Psoas muscle (tissue), 7 donors: ENCODE measurements at regions not wholly inside any gene's neighbourhood (a gene's known extent, or its start where the extent isn't known, plus 50 kb on each side); places are given as distances from the start of the nearest gene placed in this dataset.

Source experiments
- ATAC-seq, 4 donors: fragments of 200-7000 bp; cut with Tn5 transposase; one replicate each; pipeline ENCODE4 v1.9.1; 2020; ENCODE audit warnings: moderate library complexity in 3 of 4, mild to moderate bottlenecking in 2 of 4
- DNase-seq, 2 donors: peaks; one replicate each; pipeline ENCODE4 v3.0.0-alpha.2; 2020
- H3K27ac ChIP-seq: fragments of 200-600 bp; one replicate; pipeline ENCODE4 v1.8.0; 2022
- H3K27me3 ChIP-seq, 3 donors: fragments of 200-600 bp in 1 of 3; one replicate each; pipeline versions ENCODE4 v1.6.1 to v1.8.0; 2013 to 2022; ENCODE audit warnings: low read length in 2 of 3, mild to moderate bottlenecking in 2 of 3, moderate library complexity in 1 of 3; ENCODE audit not compliant: insufficient read depth in 3 of 3
- H3K36me3 ChIP-seq, 2 donors: fragments of 200-600 bp in 1 of 2; one replicate each; pipeline versions ENCODE4 v1.6.1 to v1.8.0; 2013 to 2022; ENCODE audit warnings: low read depth in 1 of 2, mild to moderate bottlenecking in 1 of 2, moderate library complexity in 1 of 2; ENCODE audit not compliant: insufficient read depth in 1 of 2
- H3K4me1 ChIP-seq: fragments of 200-600 bp; one replicate; pipeline ENCODE4 v1.8.0; 2022
- H3K4me3 ChIP-seq: fragments of 200-600 bp; one replicate; pipeline ENCODE4 v1.8.0; 2022; ENCODE audit warnings: mild to moderate bottlenecking
- H3K9me3 ChIP-seq: fragments of 200-600 bp; one replicate; pipeline ENCODE4 v1.8.0; 2022
- WGBS, 3 donors: extraction: QIAGEN DNeasy Blood & Tissue Kit; methylation state at CpG; one replicate each; pipeline versions ENCODE4 v1.1.6 to v1.1.7; 2013; 5-methylcytosine and 5-hydroxymethylcytosine counted together
- intact Hi-C, 2 donors: fragments of 100-400 bp; cut with DNase I; formaldehyde crosslinking; loops; one replicate each; pipeline versions ENCODE4 v1.11.0 to v1.14.2; 2022
- TF ChIP-seq, protein P1 (sequence below): fragments of 200-600 bp; IDR thresholded peaks from one replicate; pipeline ENCODE4 v1.8.0; 2022; ENCODE audit warnings: antibody characterized with exemption
- donor health status: healthy with polysubstance abuse.
- donor health status: DM: no; HTN: no; CAD: no; lungs with moderate emphysema.
- donor health status: Bipolar disorder and iron deficiency.
- donor health status: healthy.
- donor health status: DM: yes; HTN: yes; CAD: no.
- donor health status: DM: no; HTN: no; CAD: no.
- donor health status: DM: yes; HTN: yes; CAD: no.

DNA sequence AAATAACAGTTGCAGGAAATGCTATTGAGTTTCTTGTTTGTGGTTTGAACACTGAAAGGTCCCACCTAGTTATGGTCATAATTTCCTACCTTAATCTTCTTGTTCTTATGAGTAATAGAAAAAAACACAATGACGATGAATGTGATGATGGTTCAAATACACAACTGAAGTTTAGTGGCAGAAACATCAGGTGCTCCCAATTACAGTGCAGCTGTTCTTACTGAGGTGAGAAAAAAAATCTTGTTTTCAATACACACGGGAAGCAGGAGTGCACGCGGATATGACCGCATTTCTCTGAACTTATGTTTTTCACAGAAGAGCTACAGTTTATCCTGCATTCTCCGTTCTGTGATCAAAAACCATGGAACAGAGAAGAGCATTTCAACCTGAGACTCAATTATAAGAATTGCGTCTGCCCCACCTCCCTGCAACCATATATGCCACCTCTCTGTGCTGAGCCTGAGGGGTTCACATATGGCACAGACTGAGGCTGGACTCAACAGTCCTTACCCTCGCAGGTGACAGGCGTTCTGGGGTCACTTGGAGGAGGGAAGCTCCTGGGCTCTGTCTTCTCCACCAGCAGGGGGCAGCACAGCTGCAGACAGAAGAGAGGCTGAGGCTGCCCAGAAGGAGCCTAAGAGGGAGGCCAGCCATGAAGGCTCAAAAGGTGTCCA, 99.7 kb upstream of the IGLL5 start:
- no peak overlapping the region for H3K27ac ChIP-seq
- TF ChIP-seq, protein P1, sequence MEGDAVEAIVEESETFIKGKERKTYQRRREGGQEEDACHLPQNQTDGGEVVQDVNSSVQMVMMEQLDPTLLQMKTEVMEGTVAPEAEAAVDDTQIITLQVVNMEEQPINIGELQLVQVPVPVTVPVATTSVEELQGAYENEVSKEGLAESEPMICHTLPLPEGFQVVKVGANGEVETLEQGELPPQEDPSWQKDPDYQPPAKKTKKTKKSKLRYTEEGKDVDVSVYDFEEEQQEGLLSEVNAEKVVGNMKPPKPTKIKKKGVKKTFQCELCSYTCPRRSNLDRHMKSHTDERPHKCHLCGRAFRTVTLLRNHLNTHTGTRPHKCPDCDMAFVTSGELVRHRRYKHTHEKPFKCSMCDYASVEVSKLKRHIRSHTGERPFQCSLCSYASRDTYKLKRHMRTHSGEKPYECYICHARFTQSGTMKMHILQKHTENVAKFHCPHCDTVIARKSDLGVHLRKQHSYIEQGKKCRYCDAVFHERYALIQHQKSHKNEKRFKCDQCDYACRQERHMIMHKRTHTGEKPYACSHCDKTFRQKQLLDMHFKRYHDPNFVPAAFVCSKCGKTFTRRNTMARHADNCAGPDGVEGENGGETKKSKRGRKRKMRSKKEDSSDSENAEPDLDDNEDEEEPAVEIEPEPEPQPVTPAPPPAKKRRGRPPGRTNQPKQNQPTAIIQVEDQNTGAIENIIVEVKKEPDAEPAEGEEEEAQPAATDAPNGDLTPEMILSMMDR, result peak; percentile 49
- H3K4me3 ChIP-seq, result no peak overlapping the region
- intact Hi-C loops, result no loop called here
- peaks cover 0 to 4% (median 1%) of the 10 kb centered on the region in 3 donors for H3K27me3 ChIP-seq
- no peaks in the 10 kb centered on the region for H3K9me3 ChIP-seq
- no peaks in the 10 kb centered on the region for H3K4me1 ChIP-seq
- H3K36me3 ChIP-seq, result no peaks in the 10 kb centered on the region
- 58 to 66% (median 60%) methylated on average over 9 of the region's 9 CpGs for WGBS, 3 donors
- ATAC-seq (peak in 1 of 4 donors; percentile 46), DNase-seq (peak; percentile 41 to 66)

DNA sequence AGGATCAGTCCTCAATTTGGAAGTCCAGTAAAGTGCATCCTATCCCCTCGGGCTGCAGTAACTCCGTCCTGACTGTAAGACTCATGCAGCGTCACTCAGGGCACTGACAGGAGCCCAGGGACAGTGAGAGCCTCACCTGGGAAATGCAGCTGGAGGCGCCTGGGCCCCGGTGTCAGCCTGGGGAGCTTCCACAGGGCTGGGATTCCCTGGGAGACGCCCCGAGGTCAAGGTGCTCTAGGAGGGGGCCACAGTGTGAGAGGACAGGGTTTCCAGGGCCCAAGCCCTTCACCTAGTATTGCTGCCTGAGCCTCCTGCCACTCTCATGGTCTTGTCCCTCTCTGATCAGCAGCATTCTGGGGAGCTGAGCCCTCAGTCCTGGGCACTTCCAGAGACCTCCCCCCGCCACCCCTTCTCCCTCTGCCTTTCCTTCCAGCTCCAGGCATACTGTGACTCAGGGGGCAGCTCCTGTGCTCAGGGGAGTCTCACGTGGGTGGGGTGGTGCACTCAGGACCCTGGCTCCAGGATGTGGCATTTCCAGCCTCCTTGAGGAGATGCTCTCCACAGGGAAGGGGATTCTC, 99.1 kb upstream of the IGLL5 start:
- H3K27me3 ChIP-seq, result peaks cover 0 to 2% (median 1%) of the 10 kb centered on the region in 3 donors
- H3K4me3 ChIP-seq, result no peak overlapping the region
- intact Hi-C loops, result no loop called here
- TF ChIP-seq, protein P1, result no peak
- H3K27ac ChIP-seq, result no peak overlapping the region
- WGBS, 3 donors, result 70 to 77% (median 74%) methylated on average over 9 of the region's 9 CpGs
- H3K4me1 ChIP-seq, result no peaks in the 10 kb centered on the region
- H3K36me3 ChIP-seq, result no peaks in the 10 kb centered on the region
- ATAC-seq, result no peak
- H3K9me3 ChIP-seq, result no peaks in the 10 kb centered on the region
- DNase-seq, result no peak

DNA sequence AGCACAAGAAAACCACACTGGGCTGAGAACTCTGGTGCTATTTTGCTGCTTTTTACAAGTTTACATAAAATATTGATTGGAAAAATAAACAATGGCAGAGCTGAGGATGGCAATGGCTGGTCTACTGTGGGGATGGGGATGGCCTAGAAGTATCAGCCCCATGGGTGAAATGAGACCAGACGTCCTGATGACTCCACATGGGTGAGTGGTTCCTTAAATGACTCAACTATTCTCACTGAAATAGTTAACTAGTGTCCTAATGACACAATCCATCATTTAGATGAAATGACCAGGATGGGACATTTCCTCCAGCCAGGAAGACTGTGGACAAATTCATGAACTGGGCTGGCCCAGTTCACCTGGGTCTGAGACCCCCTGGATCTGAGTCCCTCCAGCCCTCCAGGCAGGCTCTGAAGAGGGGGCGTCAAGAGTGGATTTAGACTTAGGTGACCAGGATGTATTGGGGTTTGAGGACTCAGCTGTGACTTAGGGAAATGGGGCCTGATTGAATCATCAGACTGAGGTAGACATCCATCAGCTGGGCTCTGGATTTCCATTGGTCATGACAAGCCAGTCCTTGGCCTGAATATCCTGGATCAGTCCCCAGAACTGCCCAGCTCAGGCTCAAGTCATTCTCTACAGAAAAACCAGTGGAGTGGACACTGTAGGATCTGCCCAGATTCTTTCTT, 98.2 kb upstream of the IGLL5 start:
- TF ChIP-seq, protein P1, result no peak
- Histone ChIP-seq H3K36me3 (no peaks in the 10 kb centered on the region), H3K27me3 (peaks cover 0 to 1% (median 0%) of the 10 kb centered on the region in 3 donors), H3K9me3 (no peaks in the 10 kb centered on the region), H3K27ac (no peak overlapping the region), H3K4me3 (no peak overlapping the region), H3K4me1 (no peaks in the 10 kb centered on the region)
- no peak for DNase-seq
- no peak for ATAC-seq
- intact Hi-C loops, result no loop called here
- WGBS, 3 donors, result 80 to 91% (median 82%) methylated on average over 2 of the region's 2 CpGs

DNA sequence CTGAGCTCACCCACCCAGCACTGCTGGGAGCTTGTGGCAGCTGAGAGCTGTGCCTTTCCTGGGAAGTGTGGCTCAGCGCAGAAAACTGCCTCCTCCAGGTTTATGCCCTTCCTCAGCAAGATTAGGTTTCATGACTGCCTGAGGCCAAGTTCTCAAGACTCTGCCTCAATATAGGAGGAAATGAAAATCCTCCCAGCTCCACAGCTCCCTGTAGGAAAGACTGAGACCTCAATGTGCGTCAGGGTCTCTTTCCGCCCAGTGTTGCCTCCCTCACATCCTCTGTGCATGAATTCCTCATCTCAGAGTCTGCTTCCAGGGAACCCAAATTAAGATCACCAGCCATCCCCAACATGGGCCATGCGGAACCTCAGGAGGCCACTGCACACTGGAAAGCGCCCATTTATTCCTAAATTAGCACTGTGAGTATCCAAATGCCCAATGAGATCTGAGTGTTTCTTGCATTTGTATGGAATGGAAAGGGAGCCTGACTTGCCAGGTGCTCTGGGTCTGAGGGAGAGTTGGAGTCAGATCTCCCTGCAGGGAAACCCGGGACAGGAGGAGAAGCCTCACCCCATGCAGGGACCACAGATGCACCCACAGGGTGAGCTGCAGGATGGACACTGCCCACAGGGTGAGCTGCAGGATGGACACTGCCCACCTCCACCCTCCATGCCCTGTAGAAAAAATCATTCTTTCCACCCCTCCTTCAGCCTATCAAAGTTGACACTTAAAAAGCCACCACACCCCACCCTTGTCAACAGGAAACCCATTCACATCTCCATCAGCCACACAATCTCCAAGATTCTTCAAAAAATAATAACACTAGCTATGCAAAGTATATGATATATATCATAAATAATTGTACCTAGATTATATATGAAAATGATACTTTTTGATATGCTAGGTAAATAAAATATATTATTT, 97.4 kb upstream of the IGLL5 start:
- no peaks in the 10 kb centered on the region for H3K4me1 ChIP-seq
- no peak for ATAC-seq
- H3K4me3 ChIP-seq, result no peak overlapping the region
- no peaks in the 10 kb centered on the region for H3K36me3 ChIP-seq
- H3K27me3 ChIP-seq, result peaks cover 0 to 1% (median 0%) of the 10 kb centered on the region in 3 donors
- 83 to 88% (median 87%) methylated on average over 6 of the region's 6 CpGs for WGBS, 3 donors
- TF ChIP-seq, protein P1, result no peak
- intact Hi-C loops, result no loop called here
- H3K27ac ChIP-seq, result no peak overlapping the region
- DNase-seq, result no peak
- H3K9me3 ChIP-seq, result no peaks in the 10 kb centered on the region
